Peyer's patch (tissue), 4 donors: ENCODE measurements at regions not wholly inside any gene's neighbourhood (a gene's known extent, or its start where the extent isn't known, plus 50 kb on each side); places are given as distances from the start of the nearest gene placed in this dataset.

Source experiments
- CTCF ChIP-seq, 6 experiments: fragments of 450-650 bp in 4 of 6; fragments of 200-600 bp in 2 of 6; sonication (generic) in 1 of 6; IDR thresholded peaks; one replicate each; pipeline ENCODE4 v1.5.1; 2017 to 2019; ENCODE audit warnings: antibody characterized with exemption in 6 of 6, mild to moderate bottlenecking in 3 of 6, moderate library complexity in 1 of 6
- POLR2A ChIP-seq, 2 donors: fragments of 450-650 bp; IDR thresholded peaks; one replicate each; pipeline ENCODE4 v1.5.1; 2017; ENCODE audit warnings: antibody characterized with exemption in 2 of 2, mild to moderate bottlenecking in 2 of 2, moderate library complexity in 2 of 2

GRCh38 chr2:175707322-175707721, 294.7 kb downstream of the LNPK start:
- TF ChIP-seq CTCF (IDR thresholded peaks at IDR 0.05), result no peak
- no peak for TF ChIP-seq POLR2A (IDR thresholded peaks at IDR 0.05)
